Astrocyte of the cerebellum (primary cell): ENCODE measurements at regions not wholly inside any gene's neighbourhood (a gene's known extent, or its start where the extent isn't known, plus 50 kb on each side); places are given as distances from the start of the nearest gene placed in this dataset.
"Not testable (repeated sequence)": the region's sequence is repeated elsewhere in the genome, so short reads cannot be mapped to it uniquely, and the experiment has no call there.

Experiments
- DNase-seq: peaks from one replicate; pipeline ENCODE4 v3.0.0-alpha.2; 2011; ENCODE audit warnings: low read depth
- H3K4me3 ChIP-seq: 2 replicates; pipeline ENCODE4 v1.5.1; 2011; ENCODE audit warnings: mild to moderate bottlenecking, low read depth, low read length, moderate library complexity
- CTCF ChIP-seq: IDR thresholded peaks from 2 replicates; pipeline ENCODE4 v1.5.1; 2012; ENCODE audit warnings: low read length, low read depth, moderate library complexity, mild to moderate bottlenecking; ENCODE audit errors: missing control alignments
- in situ Hi-C: cut with HindIII; loops from 2 replicates; pipeline ENCODE4 v1.10.0; 2017; ENCODE audit warnings: low sequenced_read_pairs

GRCh38 chr4:13990596-13991589 is 363.4 kb upstream of the BOD1L1 start:
- H3K4me3 ChIP-seq: no peak overlapping the region
- in situ Hi-C loops: no loop called here
- DNase-seq: no peak
- TF ChIP-seq CTCF: no peak

GRCh38 chr4:13992041-13992440 is 364.5 kb upstream of the BOD1L1 start:
- no peak for TF ChIP-seq CTCF
- H3K4me3 ChIP-seq: no peak overlapping the region
- DNase-seq: no peak
- in situ Hi-C loops: no loop called here

- no peak for DNase-seq
- TF ChIP-seq CTCF: no peak
- in situ Hi-C loops: no loop called here
- H3K4me3 ChIP-seq: no peak overlapping the region
These were observed 365.5 kb upstream of the BOD1L1 start for GRCh38 chr4:13992975-13993520.

- in situ Hi-C loops: no loop called here
- no peak overlapping the region for H3K4me3 ChIP-seq
- DNase-seq: no peak
- no peak for TF ChIP-seq CTCF
These were observed 366.5 kb upstream of the BOD1L1 start for GRCh38 chr4:13994016-13994415.

GRCh38 chr4:13998850-13999445 is 371.4 kb upstream of the BOD1L1 start:
- in situ Hi-C loops: no loop called here
- no peak overlapping the region for H3K4me3 ChIP-seq
- no peak for DNase-seq
- TF ChIP-seq CTCF: no peak

- no peak for DNase-seq
- no peak overlapping the region for H3K4me3 ChIP-seq
- in situ Hi-C loops: no loop called here
- TF ChIP-seq CTCF: no peak
These were observed 372.7 kb upstream of the BOD1L1 start for GRCh38 chr4:14000091-14000814.

GRCh38 chr4:14002331-14002730 is 374.8 kb upstream of the BOD1L1 start:
- DNase-seq, in situ Hi-C loops: not testable (repeated sequence)

More at GRCh38 chr4:14002331-14002730, 374.8 kb upstream of the BOD1L1 start:
- not testable (repeated sequence) for H3K4me3 ChIP-seq
